ENCODE measurements at regions not wholly inside any gene's neighbourhood (a gene's known extent, or its start where the extent isn't known, plus 50 kb on each side); places are given as distances from the start of the nearest gene placed in this dataset.
"Not testable (repeated sequence)": the region's sequence is repeated elsewhere in the genome, so short reads cannot be mapped to it uniquely, and the experiment has no call there.

DNA sequence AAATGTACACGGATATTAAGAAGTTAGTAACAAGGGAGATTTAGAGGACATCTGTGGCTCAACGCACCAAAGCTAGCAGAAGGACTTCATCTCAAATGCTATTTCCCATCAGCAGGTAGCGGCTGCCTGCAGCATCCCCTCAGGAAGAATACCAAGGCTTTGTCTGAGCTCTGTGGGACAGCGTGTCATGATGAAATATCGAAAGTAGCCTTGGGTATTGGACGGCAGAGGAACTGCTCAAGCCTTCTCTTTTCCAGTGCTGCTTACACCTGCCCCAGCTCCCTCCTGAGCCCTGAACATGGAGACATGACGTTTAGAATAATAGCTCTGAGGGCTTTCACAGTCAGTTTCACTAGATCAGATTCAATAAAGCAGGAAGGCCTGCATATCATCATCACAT is 241.6 kb downstream of the SUCLG1 start:
- DNase-seq (ENCODE audit: low spot score), result no peak

DNA sequence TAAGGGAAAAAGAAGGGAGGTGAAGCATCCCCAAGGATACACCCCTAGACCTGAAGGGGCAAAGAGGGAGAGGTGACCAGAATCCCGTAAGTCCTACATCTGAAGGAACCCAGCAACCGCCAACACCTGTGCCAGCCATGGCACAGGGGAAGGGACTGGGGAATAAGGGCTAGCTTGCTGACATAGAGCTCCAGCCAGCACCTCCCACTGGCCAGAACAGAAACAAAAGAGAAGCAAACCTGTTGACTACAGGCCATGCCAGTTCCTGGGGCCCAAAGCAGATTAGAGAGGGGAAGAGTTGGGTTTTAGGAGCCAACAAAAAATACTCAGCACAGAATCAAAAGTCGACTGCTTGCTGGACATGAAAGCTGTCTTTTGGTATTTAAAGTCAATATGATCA is 244.6 kb downstream of the SUCLG1 start:
- DNase-seq (ENCODE audit: low spot score), result no peak

DNA sequence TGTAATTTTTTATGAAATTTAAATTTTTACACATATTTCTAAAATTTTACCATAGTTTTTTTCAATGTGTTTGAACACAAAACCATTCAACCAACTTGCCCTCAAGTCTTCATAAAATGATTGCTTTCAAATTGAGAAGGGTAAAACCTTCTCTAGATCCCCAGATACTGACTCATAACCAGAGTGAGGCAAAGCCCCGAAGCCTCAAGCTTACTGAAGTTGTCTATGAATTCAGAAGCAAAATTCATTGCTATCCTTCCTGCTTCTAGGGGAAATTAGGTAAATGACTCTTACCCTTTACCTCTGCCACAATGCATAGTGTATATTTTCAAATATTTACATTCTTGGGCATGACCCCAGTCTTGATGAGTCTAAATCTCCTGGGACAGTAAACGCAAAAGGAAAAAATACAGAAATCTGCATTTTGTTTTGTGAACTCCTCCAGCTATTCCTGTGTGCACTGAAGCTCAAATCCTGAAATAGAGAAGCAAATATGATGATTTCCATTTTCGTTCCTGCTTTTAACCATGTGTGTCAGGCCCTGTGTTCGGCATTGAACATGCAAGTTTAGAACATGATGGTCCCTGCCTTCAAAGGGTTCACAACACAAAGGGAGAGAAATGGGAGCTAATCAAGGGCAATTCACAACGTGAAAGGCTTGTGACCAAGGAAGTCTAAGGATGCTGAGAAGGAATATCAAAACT is 246.3 kb downstream of the SUCLG1 start:
- DNase-seq (ENCODE audit: low spot score), result no peak

DNA sequence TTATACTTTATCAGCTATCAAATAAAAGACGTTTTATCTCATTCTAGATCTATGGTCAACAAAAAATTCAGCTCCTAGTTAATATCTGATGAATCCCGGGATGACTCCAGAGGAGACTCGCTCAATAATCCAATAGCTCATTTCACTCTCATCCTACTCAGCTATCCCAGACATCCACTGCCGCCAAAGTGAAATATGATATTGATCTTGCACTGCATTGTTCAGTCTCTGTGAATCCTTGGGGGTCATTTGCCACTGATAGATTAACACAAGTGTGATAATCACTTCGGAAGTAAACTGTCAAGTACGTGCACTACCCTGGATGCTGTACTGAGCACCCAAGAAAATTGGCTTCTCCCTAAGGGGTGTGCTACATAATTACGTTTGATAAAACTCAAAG is 249.1 kb downstream of the SUCLG1 start:
- DNase-seq (ENCODE audit: low spot score), result no peak

DNA sequence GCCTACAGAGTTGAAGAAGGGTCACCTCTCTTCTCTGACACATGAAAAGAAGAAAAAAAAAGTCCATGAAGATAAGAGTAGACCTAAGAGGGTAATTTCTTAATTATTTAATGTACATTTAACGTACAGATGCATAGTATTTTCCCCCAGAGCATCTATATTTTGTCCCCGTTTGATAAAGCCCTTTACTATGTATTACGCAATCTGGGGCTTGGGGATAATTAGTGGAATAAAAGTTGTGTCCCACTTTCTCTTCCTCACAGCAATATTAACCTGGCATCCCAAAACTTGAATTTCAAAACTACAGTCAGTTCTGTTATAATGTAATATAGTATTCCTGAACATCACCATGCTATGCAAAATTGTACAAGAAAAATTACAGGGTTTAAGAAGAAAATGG is 254.1 kb downstream of the SUCLG1 start:
- DNase-seq (ENCODE audit: low spot score), result no peak

DNA sequence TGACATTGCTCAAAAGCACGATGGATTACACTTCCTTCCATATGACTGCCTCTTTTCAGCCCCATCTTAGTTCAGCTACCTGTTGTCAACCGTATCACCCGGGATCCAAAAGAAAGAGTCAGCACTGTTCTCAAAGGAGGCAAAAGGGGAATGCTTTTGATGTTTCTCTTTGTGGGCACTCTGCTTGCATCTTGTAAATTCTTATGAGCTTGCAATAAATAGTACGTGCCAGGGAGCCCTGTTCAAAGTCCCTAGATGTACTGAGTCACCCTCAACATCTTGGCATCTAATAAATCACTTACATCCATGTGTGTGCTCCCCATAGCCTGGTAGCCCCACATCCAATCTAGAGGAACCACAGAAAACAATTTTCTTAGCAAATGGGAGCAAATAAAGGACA is 256.9 kb downstream of the SUCLG1 start:
- no peak for DNase-seq (ENCODE audit: low spot score)

DNA sequence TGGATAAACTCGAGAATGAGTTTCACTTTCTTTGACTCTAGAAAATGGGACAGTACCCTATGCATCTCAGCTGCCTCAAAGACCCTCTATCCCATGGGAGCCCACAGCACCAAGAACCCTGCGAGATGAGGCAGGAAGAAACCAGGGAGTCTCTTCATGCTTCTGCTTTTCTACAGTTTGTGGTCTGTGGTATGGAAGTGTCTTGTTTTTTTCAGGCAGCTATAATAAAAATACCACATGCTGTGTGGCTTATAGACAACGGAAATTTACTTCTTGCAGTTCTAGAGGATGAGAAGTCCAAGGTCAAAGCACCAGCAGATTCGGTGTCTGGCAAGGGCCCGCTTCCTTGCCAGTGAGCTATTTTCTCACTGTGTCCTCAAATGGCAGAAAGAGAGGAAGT is 257.9 kb downstream of the SUCLG1 start:
- no peak for DNase-seq (ENCODE audit: low spot score)

DNA sequence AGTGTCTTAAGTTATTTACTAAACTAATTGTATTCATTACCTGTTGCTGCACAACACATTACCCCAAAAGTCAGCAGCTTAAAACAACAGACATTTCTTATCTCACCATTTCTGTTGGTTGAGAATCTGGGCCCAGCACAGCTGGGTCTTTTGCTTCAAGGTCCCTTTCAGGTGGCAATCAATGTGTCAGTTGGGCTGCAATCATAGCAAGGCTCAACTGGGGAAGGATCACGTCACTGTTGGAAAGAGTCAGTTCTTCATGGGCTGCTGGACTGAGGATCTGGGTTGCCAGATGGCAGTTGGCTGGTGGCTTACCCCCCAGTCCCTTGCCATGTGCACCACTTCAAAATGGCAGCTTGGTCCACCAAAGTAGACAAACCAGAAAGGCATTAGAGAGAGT is 261.2 kb downstream of the SUCLG1 start:
- DNase-seq (ENCODE audit: low spot score), result no peak

DNA sequence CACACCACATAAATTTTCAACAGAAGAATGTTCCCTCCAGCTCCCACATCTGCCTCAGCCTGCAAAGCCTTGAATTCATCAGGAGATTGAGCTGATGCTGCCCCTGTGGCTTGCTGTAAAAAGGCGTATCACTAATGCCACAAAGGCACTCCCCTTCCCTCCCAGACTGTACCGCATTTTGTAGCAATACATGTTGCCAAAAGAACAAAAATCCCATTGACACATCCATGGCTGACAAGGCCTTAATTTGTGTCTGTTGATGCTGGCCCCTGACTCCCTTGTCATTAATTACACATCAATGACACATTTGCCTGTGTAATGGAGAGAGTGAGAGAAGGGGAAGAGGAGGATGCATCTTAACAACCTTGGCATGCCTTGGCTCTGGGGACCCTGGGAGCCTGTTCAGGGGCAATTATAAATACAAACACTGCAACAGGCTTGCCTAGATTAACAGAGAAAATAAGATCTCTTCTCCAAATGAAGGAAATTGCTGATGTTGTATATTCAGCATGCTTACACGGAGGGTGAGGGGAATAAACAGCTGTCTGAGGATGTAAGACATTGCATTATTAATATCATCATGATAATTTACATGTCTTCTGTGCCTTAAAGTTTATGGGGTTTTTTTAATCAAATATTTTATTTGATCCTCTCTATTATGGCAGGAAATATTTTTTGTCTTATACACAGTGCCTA is 264.0 kb downstream of the SUCLG1 start:
- DNase-seq (ENCODE audit: low spot score), result no peak

DNA sequence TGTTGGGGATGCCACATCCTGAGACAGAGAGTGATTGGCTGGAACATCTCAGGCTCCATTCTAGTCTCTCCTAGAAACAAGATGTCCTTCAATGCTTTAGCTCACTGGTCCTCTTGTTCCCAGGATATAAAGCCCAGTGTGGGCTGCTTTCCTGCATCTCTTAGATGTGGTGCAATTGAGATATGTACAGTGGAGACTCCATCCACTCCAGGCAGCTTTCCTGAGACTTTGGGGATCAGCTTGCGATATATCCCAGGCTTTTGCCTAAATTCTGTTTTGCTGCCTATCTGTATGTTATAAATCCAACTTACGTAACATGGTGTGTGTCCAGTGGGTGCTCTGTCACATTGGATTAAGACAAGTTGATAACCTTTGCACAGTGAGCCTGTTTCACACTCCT is 264.9 kb downstream of the SUCLG1 start:
- DNase-seq (ENCODE audit: low spot score), result no peak

DNA sequence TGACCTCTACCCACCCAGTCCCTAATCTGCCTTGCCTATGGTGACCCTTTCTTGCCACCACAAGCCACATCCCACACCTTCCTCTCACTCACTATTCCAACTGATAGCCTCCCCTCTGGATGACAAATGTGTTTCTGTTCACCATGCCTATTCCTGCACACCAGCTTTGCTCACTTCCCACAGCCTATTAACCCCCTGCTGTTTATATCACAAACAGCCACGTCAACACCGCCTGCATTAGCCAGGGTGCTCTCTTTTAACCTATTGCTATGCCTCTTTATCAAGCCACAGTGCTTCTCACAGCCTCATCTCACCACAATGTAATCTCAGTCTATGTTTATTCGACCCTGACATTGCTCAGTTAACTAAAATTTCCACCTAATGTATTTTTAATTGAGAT is 271.8 kb downstream of the SUCLG1 start:
- DNase-seq (ENCODE audit: low spot score), result no peak

DNA sequence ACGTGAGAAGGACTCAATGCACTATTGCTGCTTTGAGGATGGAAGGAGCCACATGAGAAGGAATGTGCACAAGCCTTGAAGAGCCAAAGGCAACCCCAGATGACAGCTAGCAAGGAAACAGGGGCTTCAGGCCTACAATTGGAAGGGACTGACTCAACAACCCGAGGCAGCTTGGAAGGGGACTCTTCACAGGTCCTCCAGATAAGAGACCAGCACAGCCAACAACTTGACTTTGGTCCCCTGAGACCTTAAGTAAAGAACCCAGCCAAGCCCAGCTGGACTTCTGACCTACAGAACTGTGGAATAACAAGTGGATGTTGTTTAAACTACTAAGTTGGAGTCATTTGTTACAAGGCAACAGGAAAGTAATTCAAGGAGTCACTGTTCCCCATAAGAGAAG is 277.2 kb downstream of the SUCLG1 start:
- no peak for DNase-seq (ENCODE audit: low spot score)

DNA sequence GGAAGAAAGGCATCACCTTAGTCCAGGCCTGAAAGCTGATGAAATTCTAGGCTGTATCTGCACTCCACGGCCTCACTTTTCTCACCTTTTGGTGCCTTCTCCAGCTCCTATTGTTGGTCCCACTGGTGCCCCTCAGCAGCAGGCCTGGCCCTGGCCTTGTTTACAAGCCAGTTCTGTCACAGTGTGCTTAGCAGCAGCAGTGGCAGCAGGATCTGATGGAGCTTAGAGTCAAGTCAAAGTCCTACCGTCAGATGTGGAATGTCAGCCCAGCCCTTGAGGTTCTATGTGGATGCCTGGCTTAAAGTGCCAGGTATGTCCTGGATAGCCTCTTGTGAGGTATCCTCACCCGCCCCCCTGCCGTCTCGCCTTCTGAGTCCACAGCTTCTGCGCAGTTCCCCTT is 281.3 kb downstream of the SUCLG1 start:
- no peak for DNase-seq (ENCODE audit: low spot score)

DNA sequence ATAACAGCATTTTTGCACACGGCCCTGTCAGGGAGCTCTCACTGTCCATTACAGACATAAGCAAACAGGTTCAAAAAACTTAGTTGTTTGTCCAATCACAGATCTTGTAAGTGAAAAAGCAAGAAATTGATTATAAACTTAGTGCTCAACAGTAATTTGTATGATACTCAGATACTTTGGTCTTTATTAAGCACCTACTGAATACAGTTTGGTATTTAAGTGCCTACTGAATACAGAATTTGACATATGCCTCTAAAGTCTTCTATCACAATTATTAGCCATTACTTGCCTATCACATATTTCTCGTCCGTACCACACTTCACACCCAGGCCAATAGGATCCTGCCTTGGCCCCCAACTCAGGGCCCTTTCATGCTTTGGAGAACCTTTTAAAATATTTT is 283.1 kb downstream of the SUCLG1 start:
- DNase-seq (ENCODE audit: low spot score), result no peak

DNA sequence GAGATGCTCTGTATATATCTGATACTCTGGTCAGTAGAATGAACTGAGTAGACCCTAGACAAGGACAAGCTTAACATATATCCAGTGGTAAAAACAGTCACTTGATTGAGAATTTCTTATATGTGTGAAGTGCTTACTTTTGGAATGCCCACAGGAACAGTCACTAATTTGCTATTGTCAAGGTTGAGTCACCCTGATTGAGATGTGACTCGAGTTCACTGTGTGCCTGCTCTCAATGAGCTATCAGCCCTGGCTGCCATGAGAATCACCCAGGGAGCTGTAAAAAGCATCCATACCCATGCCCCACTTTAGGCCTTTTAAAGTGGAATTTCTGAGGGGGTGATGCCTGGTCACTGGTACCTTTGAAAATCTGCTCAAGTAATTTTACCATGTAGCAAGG is 283.7 kb downstream of the SUCLG1 start:
- no peak for DNase-seq (ENCODE audit: low spot score)

DNA sequence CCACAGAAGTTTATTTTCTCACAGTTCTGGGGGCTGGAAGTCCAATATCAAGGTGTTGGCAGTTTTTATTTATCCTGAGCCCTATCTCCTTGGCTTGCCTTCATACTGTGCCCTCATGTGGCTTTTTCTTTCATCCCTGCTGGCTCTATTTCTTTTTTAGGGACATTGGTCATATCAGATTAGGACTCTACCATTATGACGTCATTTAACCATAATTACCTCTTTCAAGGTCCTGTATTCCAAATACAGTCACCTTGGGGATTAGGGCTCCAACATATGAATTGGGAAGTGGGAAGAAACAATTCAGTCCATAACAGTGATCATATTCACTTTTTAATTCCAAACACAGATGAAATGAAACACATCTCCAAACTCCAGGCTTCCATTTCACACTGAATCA is 286.0 kb downstream of the SUCLG1 start:
- no peak for DNase-seq (ENCODE audit: low spot score)

DNA sequence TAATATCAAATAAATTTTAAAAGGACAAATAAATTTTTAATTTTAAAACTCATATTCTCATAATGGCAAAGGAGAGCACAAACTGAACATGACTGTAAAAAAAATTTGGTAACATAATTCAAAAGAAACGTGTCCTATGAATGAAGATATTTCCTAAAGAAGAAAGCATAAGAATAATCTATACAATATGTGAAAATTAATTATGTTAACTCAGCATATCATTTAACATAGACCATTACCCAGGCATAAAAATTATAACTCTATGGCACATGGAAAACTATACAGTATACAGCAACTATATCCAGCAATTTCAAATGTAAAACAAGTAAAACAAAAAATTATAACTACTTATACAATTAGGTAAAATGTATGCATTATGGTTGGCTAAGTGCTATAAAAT is 288.1 kb downstream of the SUCLG1 start:
- DNase-seq (ENCODE audit: low spot score), result no peak

DNA sequence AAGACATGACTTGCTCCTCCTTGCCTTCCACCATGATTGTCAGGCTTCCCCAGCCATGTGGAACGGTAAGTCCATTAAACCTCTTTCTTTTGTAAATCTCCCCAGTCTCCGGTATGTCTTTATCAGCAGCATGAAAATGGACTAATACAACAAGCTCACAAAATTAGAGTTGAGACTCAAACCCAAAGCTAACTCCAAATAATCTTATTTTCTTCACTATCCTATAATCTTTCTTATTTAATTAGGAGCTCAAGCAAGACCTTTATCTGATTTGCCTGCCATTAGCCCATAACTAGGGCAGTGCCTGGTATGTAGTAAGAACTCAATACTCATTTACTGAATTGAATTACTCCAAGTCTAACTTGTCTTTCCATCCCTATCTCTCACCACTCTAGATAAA is 289.2 kb downstream of the SUCLG1 start:
- no peak for DNase-seq (ENCODE audit: low spot score)

DNA sequence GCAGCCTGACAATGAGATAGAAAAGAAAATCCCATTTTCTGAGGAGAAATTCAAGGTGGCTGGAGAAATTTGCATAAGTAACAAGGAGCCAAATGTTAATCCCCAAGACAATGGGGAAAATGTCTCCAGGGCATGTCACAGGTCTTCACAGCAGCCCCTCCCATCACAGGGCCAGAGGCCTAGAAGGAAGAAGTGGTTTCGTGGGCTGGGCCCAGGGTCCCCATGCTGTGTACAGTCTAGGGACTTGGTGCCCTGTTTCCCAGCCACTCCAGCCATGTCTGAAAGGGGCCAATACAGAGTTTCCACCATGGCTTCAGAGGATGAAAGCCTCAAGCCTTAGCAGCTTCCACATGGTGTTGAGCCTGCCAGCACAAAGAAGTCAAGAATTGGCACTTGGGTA is 290.5 kb downstream of the SUCLG1 start:
- not testable (repeated sequence) for DNase-seq (ENCODE audit: low spot score)

DNA sequence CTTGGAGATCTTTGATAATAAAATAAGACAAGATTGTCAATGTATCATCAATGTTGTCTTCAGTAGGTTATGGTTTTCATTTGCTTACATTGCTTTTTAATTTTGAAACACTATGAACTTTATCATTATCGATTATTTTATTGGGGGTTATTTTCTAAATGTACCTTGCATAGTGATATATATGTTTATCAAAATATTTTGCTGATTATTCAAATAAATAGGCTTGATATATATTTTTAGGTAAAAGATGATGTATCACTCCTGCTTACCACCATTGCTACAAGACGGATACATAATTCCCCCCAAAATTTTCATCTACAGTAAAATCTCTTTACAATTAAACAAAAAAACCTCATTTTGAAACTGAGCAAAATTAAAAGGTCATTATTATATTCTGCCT is 293.8 kb downstream of the SUCLG1 start:
- DNase-seq (ENCODE audit: low spot score), result no peak

DNA sequence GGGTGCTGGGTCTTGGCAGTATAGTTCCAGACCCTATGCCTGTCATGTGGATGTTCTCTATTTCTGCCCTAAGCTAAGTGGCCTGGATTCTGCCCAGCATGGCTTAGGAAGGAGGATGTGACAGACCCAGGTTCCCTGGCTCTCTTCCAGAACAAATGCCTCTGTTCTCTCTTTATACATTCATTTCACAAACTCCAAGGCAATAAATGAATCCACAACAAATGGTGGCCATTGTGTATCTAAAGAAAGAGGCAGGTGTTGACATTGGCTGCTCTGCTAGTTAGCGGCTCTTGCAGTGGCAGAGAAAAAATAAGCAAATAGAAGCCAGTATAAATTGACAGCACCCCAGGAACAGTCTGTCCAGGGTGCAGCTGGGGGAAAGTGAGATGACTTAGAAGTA is 298.6 kb downstream of the SUCLG1 start:
- no peak for DNase-seq (ENCODE audit: low spot score)

DNA sequence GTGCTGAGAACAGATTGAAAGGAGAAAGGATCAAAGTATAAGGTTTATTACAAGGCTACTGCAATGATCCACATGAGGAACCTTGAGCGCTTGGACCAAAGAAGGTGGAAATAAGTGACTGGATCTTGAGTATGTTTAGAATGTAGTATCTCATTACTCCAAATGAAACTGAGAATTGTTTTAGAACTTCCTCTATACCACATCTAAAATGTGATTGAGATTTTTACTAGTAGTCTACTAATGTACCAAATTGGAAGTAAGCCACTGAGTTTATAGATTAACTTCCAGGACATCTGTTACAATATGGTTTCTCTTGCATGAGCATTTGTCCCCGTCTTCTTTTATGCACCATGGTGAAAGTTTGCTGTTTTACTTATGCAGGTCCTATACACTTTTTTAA is 300.5 kb downstream of the SUCLG1 start:
- no peak for DNase-seq (ENCODE audit: low spot score)

DNA sequence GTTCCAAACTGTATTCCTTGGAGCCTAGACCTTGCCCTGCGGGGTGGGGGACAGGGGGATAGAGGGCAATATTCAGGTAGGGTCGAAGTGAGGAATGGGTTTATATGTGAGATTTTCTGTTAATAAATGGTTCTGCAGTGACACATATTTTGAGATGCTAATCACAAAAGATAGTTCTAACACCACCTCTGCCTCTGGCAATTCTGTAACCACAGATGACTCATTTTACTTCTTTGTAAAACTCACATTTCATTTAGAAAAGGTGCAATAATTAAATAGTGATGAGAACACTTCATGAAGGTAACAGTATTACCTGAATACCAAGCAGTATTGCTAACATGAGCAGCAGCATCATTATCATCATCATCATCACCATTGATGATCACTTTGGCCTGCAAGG is 306.6 kb downstream of the SUCLG1 start:
- DNase-seq (ENCODE audit: low spot score), result no peak

DNA sequence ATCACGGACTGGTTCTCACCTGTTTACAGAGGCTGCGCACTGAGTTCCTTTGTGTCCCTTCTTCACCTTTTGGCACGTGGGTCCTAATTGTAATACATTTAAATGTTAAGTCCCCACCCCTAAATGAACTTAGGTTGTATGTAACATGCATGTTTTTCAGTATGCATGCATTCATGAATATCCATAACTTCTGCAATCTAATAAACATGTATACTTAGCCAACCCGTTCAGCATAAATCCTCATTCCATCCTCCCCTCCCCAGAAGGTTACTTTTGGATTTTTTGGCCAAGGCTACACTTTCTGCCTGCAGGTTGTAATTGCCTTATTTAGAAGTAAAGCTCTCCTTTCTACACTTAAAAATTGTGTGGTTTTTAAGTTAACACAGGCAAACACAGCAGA is 314.7 kb downstream of the SUCLG1 start:
- DNase-seq (ENCODE audit: low spot score), result no peak
